ENCODE measurements at regions not wholly inside any gene's neighbourhood (a gene's known extent, or its start where the extent isn't known, plus 50 kb on each side); places are given as distances from the start of the nearest gene placed in this dataset.

- TF ChIP-seq, protein P1, sequence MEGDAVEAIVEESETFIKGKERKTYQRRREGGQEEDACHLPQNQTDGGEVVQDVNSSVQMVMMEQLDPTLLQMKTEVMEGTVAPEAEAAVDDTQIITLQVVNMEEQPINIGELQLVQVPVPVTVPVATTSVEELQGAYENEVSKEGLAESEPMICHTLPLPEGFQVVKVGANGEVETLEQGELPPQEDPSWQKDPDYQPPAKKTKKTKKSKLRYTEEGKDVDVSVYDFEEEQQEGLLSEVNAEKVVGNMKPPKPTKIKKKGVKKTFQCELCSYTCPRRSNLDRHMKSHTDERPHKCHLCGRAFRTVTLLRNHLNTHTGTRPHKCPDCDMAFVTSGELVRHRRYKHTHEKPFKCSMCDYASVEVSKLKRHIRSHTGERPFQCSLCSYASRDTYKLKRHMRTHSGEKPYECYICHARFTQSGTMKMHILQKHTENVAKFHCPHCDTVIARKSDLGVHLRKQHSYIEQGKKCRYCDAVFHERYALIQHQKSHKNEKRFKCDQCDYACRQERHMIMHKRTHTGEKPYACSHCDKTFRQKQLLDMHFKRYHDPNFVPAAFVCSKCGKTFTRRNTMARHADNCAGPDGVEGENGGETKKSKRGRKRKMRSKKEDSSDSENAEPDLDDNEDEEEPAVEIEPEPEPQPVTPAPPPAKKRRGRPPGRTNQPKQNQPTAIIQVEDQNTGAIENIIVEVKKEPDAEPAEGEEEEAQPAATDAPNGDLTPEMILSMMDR (IDR thresholded peaks at IDR 0.05), result no peak
- no peak for TF ChIP-seq ZFX (IDR thresholded peaks at IDR 0.05; ENCODE audit: borderline replicate concordance)
- H3K27ac ChIP-seq, result no peak overlapping the region
Observed at GRCh38 chr4:58808817-58809216, 1698.6 kb upstream of the IGFBP7 start.

GRCh38 chr4:58807843-58808615, 1697.8 kb upstream of the IGFBP7 start:
- H3K27ac ChIP-seq, result no peak overlapping the region

DNA sequence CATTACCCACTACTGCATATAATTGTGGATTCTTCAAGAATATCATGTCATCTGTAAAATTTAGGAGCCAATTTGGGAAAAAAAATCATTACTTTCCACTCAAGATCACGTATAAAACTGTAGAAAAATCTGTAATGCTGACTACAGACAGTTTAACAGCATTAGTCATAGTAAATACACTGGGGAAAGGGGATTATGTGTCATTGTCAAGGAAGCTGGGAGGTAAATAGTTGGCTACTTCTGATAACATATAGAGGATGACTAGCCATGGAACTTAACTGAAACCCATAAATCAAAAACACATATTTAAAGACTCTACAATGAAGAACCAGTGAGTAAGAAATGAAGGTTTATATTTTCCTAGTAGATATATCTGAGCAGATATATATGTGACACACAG, 1666.4 kb upstream of the IGFBP7 start:
- TF ChIP-seq, protein P1 (IDR thresholded peaks at IDR 0.05), result no peak
- no peak for TF ChIP-seq ZFX (IDR thresholded peaks at IDR 0.05; ENCODE audit: borderline replicate concordance)
- H3K27ac ChIP-seq, result no peak overlapping the region

More at GRCh38 chr4:58807843-58808615, 1697.8 kb upstream of the IGFBP7 start:
- TF ChIP-seq, protein P1 (IDR thresholded peaks at IDR 0.05), result no peak
- TF ChIP-seq ZFX (IDR thresholded peaks at IDR 0.05; ENCODE audit: borderline replicate concordance), result no peak

DNA sequence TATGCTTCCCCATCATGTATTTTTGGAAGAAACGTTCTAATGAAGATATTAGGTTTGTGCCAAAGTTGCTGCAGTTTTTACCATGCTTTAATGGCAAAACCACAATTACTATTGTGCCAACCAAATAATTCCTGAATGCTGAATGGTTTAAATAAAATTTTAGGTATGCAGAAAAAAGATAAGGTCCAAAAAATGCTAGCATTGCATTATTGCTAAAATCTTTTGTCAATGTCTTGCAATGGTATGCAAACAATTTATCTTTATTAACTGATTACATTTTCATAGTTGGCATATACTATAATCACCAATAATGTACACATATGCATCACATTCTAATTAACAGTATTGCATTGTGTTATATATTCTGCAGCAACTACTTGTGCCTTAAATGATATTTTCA, 1657.4 kb upstream of the IGFBP7 start:
- no peak overlapping the region for H3K27ac ChIP-seq
- TF ChIP-seq, protein P1 (IDR thresholded peaks at IDR 0.05), result no peak
- TF ChIP-seq ZFX (IDR thresholded peaks at IDR 0.05; ENCODE audit: borderline replicate concordance), result no peak

DNA sequence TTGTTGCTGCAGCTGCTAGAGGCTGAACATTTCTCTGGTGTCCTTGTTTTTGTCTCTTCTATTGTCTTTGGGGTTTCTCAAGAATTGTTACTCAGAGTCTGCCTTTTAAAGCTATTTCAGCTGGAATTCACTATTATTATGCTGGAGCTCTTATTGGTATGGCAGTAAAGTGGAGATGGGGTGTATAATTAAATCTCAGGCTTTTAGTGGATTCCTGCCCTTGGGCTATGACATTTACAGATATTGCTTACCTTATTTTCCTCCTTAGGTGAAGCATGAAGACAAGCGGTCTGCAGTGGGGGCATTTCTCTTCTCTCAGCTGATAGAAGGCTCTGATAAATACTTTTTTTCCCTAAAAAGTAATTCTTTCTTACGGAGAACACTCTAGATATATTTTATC, 1656.6 kb upstream of the IGFBP7 start:
- H3K27ac ChIP-seq, result no peak overlapping the region
- TF ChIP-seq ZFX (IDR thresholded peaks at IDR 0.05; ENCODE audit: borderline replicate concordance), result no peak
- TF ChIP-seq, protein P1 (IDR thresholded peaks at IDR 0.05), result no peak

- no peak overlapping the region for H3K27ac ChIP-seq
- TF ChIP-seq, protein P1 (IDR thresholded peaks at IDR 0.05), result no peak
- TF ChIP-seq ZFX (IDR thresholded peaks at IDR 0.05; ENCODE audit: borderline replicate concordance), result no peak
Observed at GRCh38 chr4:58761563-58761962, 1651.4 kb upstream of the IGFBP7 start.

DNA sequence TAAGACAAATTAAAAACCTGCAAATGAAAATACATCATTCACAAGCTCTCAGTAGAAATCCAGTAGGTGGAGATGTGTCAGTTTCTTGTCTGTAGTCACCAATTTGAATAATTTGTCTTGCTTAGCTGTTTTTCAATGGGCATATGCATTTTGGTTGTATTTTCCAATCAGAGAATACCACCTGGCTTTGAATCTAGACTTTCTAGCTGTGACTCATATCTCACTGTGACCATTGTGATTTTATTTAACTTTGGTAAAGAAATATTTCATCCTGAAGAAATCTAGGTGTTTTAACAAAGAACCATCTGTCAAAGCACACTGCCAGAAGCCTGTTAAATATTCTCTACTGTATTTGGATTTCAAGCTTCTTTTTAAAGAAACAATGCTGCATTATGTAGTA, 1650.6 kb upstream of the IGFBP7 start:
- TF ChIP-seq, protein P1 (IDR thresholded peaks at IDR 0.05), result no peak
- TF ChIP-seq ZFX (IDR thresholded peaks at IDR 0.05; ENCODE audit: borderline replicate concordance), result no peak
- no peak overlapping the region for H3K27ac ChIP-seq

Data from 22Rv1 (cell line).